ENCODE measurements at regions not wholly inside any gene's neighbourhood (a gene's known extent, or its start where the extent isn't known, plus 50 kb on each side); places are given as distances from the start of the nearest gene placed in this dataset.
A peak's percentile ranks its signal among the peaks of the same experiment; 100 is the strongest.

GRCh38 chr3:94311651-94312050 is 248.8 kb downstream of the NSUN3 start:
- DNase-seq (ENCODE audit: low read depth): no peak
- TF ChIP-seq MAX (IDR thresholded peaks at IDR 0.05; ENCODE audit: low read depth, low read length) (no peak), MYC (IDR thresholded peaks at IDR 0.05; ENCODE audit: low read depth, low read length) (no peak), POLR2A (IDR thresholded peaks at IDR 0.05; ENCODE audit: extremely low read depth, insufficient read length) (no peak)
- TF ChIP-seq, protein P1, sequence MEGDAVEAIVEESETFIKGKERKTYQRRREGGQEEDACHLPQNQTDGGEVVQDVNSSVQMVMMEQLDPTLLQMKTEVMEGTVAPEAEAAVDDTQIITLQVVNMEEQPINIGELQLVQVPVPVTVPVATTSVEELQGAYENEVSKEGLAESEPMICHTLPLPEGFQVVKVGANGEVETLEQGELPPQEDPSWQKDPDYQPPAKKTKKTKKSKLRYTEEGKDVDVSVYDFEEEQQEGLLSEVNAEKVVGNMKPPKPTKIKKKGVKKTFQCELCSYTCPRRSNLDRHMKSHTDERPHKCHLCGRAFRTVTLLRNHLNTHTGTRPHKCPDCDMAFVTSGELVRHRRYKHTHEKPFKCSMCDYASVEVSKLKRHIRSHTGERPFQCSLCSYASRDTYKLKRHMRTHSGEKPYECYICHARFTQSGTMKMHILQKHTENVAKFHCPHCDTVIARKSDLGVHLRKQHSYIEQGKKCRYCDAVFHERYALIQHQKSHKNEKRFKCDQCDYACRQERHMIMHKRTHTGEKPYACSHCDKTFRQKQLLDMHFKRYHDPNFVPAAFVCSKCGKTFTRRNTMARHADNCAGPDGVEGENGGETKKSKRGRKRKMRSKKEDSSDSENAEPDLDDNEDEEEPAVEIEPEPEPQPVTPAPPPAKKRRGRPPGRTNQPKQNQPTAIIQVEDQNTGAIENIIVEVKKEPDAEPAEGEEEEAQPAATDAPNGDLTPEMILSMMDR (IDR thresholded peaks at IDR 0.05; ENCODE audit: low read depth, low read length): no peak
- no peak overlapping the region for H3K4me3 ChIP-seq (ENCODE audit: low read depth, low read length)

- no peak for TF ChIP-seq POLR2A (IDR thresholded peaks at IDR 0.05; ENCODE audit: extremely low read depth, insufficient read length)
- no peak for DNase-seq (ENCODE audit: low read depth)
- no peak overlapping the region for H3K4me3 ChIP-seq (ENCODE audit: low read depth, low read length)
Measured at GRCh38 chr3:94314218-94314883, 251.5 kb downstream of the NSUN3 start.

DNA sequence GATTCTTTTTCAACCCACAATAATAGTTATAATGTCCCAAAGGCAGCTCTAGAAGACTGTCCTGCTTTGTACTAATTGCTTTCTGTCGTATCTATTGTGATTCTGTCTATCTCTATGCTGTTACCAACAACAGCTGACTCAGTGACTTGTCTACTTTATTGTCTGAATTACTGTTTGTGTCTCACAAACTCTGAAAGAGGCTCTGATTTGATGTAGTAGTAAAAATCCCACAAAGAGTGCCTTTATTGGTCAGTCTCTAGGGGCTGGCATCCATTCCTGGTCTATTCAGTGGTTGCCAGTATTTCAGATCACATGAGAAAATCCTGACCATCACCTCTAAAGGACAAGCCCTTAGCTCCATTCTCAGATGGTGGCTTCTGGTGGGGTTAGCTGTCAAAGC is 254.2 kb downstream of the NSUN3 start:
- TF ChIP-seq MYC (IDR thresholded peaks at IDR 0.05; ENCODE audit: low read depth, low read length) (no peak), MAX (IDR thresholded peaks at IDR 0.05; ENCODE audit: low read depth, low read length) (no peak), POLR2A (IDR thresholded peaks at IDR 0.05; ENCODE audit: extremely low read depth, insufficient read length) (no peak)
- TF ChIP-seq, protein P1 (IDR thresholded peaks at IDR 0.05; ENCODE audit: low read depth, low read length): no peak
- H3K4me3 ChIP-seq (ENCODE audit: low read depth, low read length): no peak overlapping the region
- no peak for DNase-seq (ENCODE audit: low read depth)

- no peak overlapping the region for H3K4me3 ChIP-seq (ENCODE audit: low read depth, low read length)
- TF ChIP-seq MYC (IDR thresholded peaks at IDR 0.05; ENCODE audit: low read depth, low read length) (no peak), POLR2A (IDR thresholded peaks at IDR 0.05; ENCODE audit: extremely low read depth, insufficient read length) (no peak), MAX (IDR thresholded peaks at IDR 0.05; ENCODE audit: low read depth, low read length) (no peak)
- TF ChIP-seq, protein P1 (IDR thresholded peaks at IDR 0.05; ENCODE audit: low read depth, low read length): no peak
- DNase-seq (ENCODE audit: low read depth): no peak
Measured at GRCh38 chr3:94323596-94323995, 260.7 kb downstream of the NSUN3 start.

- no peak for DNase-seq (ENCODE audit: low read depth)
- no peak for TF ChIP-seq POLR2A (IDR thresholded peaks at IDR 0.05; ENCODE audit: extremely low read depth, insufficient read length)
- H3K4me3 ChIP-seq (ENCODE audit: low read depth, low read length): no peak overlapping the region
Measured at GRCh38 chr3:94331831-94332230, 269.0 kb downstream of the NSUN3 start.

DNA sequence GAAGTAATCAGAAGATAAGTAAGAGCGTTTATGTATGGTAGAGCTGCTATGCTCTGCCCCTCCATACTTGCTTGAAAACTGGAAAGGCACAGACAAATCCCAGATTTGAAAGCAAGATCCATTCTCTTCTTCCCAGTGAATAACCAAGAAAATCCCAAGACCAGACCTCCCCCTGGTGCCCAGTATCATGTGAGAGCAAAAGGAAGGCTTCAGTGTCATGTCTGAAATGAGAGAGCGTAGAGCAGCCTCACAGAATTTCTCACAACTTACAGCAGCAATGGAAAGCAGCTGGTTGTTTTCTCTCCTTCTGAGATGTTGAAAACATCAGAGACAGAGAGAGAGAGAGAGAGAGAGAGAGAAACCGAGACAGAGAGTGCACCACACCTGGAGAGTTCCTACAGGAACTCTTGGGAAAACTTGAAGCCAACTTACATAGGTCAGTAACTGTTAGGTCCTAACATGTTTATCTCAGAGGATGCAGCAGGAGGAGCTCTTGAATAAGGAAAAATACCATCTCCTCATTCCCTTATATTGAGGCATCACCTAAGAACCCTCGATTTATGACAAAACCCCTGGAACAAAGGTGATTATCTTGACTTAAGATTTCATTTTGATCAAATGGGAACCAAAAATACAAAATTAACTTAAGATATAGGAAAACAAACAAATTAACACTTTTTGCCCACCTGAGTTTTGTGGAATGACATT is 273.3 kb downstream of the NSUN3 start:
- TF ChIP-seq POLR2A (IDR thresholded peaks at IDR 0.05; ENCODE audit: extremely low read depth, insufficient read length): no peak
- TF ChIP-seq MYC (IDR thresholded peaks at IDR 0.05; ENCODE audit: low read depth, low read length): no peak
- TF ChIP-seq, protein P1 (IDR thresholded peaks at IDR 0.05; ENCODE audit: low read depth, low read length): no peak
- no peak for TF ChIP-seq MAX (IDR thresholded peaks at IDR 0.05; ENCODE audit: low read depth, low read length)
- peak; percentile 35 for DNase-seq (ENCODE audit: low read depth)
- H3K4me3 ChIP-seq (ENCODE audit: low read depth, low read length): no peak overlapping the region
